ENCODE measurements at regions not wholly inside any gene's neighbourhood (a gene's known extent, or its start where the extent isn't known, plus 50 kb on each side); places are given as distances from the start of the nearest gene placed in this dataset.
"Not testable (repeated sequence)": the region's sequence is repeated elsewhere in the genome, so short reads cannot be mapped to it uniquely, and the experiment has no call there.

DNA sequence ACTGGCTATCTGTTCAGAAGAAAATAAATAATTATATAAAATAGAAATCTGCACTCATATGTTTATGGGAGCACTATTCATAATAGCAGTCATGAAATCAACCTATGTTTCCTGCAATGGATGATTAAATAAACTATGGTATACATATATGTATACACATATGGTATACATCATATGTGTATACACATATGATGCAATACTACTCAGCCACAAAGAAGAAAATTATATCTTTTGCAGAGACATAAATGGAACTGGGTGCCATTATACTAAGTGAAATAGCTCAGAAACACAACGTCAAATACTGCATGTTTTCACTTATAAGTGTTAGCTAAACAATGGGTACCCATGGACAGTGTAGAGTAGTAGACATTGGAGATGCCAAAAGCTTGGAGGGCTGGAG is 381.2 kb upstream of the LRFN5 start:
- TF ChIP-seq, protein P1, sequence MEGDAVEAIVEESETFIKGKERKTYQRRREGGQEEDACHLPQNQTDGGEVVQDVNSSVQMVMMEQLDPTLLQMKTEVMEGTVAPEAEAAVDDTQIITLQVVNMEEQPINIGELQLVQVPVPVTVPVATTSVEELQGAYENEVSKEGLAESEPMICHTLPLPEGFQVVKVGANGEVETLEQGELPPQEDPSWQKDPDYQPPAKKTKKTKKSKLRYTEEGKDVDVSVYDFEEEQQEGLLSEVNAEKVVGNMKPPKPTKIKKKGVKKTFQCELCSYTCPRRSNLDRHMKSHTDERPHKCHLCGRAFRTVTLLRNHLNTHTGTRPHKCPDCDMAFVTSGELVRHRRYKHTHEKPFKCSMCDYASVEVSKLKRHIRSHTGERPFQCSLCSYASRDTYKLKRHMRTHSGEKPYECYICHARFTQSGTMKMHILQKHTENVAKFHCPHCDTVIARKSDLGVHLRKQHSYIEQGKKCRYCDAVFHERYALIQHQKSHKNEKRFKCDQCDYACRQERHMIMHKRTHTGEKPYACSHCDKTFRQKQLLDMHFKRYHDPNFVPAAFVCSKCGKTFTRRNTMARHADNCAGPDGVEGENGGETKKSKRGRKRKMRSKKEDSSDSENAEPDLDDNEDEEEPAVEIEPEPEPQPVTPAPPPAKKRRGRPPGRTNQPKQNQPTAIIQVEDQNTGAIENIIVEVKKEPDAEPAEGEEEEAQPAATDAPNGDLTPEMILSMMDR (IDR thresholded peaks at IDR 0.05; ENCODE audit: insufficient read depth, low read depth, low read length, missing control alignments), result no peak
- no peak overlapping the region for H3K4me3 ChIP-seq (ENCODE audit: low read depth, low read length)
- DNase-seq (ENCODE audit: low read depth), result no peak

DNA sequence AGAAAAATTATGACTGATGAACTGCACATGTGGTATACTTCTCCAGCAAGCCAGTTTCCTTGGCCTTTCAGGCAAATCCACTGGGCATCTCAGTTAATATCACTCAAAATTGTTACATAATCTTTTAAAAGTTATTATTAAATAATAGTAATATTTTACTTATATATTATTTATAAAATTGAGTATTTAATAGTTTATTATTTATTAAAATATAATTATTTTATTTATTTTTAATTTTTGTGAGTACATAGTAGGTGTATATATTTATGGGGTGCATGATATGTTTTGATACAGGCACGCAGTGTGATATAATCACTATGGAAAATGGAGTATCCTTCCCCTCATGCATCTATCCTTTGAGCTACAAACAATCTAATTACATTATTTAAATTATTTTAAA is 384.1 kb upstream of the LRFN5 start:
- DNase-seq (ENCODE audit: low read depth), result no peak
- TF ChIP-seq, protein P1 (IDR thresholded peaks at IDR 0.05; ENCODE audit: insufficient read depth, low read depth, low read length, missing control alignments), result no peak
- no peak overlapping the region for H3K4me3 ChIP-seq (ENCODE audit: low read depth, low read length)

DNA sequence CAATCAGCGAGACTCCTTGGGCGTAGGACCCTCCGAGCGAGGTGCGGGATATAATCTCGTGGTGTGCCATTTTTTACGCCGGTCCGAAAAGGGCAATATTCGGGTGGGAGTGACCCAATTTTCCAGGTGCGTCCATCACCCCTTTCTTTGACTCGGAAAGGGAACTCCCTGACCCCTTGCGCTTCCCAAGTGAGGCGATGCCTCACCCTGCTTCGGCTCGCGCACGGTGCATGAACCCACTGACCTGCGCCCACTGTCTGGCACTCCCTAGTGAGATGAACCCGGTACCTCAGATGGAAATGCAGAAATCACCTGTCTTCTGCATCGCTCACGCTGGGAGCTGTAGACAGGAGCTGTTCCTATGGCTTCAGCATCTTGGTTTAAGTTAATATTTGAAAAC is 391.7 kb upstream of the LRFN5 start:
- DNase-seq (ENCODE audit: low read depth); H3K4me3 ChIP-seq (ENCODE audit: low read depth, low read length): not testable (repeated sequence)

DNA sequence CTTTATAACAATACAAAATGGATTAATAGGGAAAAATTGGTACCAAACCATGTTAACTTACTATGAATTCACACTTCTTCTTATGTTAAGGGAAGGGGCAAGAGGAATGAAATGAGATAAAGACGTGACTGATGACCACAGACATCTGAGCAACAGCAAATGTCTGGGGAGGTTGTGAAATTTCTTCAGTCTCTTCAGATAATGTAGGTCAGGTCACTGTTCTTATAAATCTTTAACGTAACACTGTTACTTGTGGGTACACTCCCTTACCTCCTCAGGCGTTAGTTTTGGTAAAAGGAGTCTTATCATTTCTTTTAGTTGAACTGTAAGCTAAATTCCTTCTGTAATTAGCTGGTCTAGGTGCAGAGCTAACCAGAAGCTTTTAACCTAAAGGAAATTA is 405.0 kb upstream of the LRFN5 start:
- DNase-seq (ENCODE audit: low read depth), result no peak
- no peak overlapping the region for H3K4me3 ChIP-seq (ENCODE audit: low read depth, low read length)
- TF ChIP-seq, protein P1 (IDR thresholded peaks at IDR 0.05; ENCODE audit: insufficient read depth, low read depth, low read length, missing control alignments), result no peak

DNA sequence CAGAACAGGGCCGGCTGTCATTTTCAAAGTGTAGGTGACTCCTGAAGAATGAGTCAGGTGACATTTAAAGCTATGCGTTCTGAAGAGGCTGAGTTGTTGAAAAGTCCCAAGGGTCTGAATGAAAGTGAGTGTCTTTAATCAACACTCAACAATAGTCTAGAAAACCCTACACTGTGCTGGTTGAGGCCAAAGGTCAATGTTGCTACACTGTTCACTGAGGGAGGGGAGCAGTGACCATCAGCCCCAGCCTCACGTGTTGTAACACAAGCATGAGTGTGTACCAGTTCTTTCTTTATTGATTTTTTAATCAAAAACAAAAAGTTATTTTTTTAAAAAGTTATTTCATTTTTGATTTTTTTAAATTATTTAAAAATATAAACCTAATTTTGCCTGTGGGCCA is 418.8 kb upstream of the LRFN5 start:
- TF ChIP-seq, protein P1 (IDR thresholded peaks at IDR 0.05; ENCODE audit: insufficient read depth, low read depth, low read length, missing control alignments), result no peak

DNA sequence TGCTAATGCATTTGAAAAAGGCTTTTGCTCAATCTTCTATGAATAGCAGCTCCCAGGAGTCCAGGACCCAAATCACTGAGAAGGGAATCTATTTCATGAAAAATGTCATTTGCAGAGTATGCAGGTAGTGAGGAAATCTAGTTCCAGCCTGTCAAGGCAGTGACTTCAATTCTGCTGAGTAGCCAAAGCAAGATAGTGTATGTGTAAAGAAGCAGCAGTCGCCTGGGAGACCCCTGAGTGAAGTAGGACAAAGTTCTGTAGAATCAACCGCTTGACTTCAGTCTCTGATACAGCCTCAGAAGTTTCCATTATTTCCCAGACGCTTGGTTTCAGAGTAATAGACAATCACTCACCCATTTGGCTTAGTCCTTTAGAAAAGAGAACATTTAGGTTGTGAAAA is 435.6 kb upstream of the LRFN5 start:
- TF ChIP-seq, protein P1 (IDR thresholded peaks at IDR 0.05; ENCODE audit: insufficient read depth, low read depth, low read length, missing control alignments), result no peak
- H3K4me3 ChIP-seq (ENCODE audit: low read depth, low read length), result no peak overlapping the region
- no peak for DNase-seq (ENCODE audit: low read depth)

More for the DNA sequence above, 418.8 kb upstream of the LRFN5 start:
- DNase-seq (ENCODE audit: low read depth), result no peak
- no peak overlapping the region for H3K4me3 ChIP-seq (ENCODE audit: low read depth, low read length)

DNA sequence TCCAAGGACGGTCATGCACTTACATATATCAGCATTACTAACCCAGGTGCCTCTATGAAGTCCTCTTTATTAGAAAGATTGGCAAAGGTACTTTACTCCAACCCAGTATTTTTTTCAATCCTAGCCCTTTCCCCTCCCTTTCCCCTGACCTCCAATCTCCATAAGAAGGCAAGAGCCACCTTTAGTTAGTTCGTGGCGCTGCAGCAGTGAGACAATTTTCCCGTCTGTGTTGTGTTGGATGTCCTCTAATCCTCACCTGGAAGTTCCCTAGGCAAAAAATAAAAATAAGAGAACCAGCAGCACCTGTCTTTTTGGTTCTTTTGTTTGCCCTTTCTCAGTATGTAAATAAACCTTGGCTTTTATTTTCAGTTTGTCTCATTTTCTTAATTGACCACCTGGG is 439.6 kb upstream of the LRFN5 start:
- DNase-seq (ENCODE audit: low read depth), result no peak
- no peak overlapping the region for H3K4me3 ChIP-seq (ENCODE audit: low read depth, low read length)
- TF ChIP-seq, protein P1 (IDR thresholded peaks at IDR 0.05; ENCODE audit: insufficient read depth, low read depth, low read length, missing control alignments), result no peak

Measured in GM12865 (cell line).